Mesenchymal stem cell (in vitro differentiated cells and primary cell): ENCODE measurements at regions not wholly inside any gene's neighbourhood (a gene's known extent, or its start where the extent isn't known, plus 50 kb on each side); places are given as distances from the start of the nearest gene placed in this dataset.

ENCODE experiments used
- DNase-seq: peaks from one replicate; pipeline ENCODE4 v3.0.0-alpha.2; 2013
- H2AFZ ChIP-seq: one replicate; pipeline ENCODE4 v1.6.1; 2013; ENCODE audit warnings: low read depth, mild to moderate bottlenecking, control low read depth, inconsistent platforms, low read length, moderate library complexity
- H2AK5ac ChIP-seq: 2 replicates; pipeline ENCODE4 v1.6.1; 2013; ENCODE audit warnings: low read length, moderate library complexity, mild to moderate bottlenecking, inconsistent platforms; ENCODE audit not compliant: severe bottlenecking
- H2BK120ac ChIP-seq: one replicate; pipeline ENCODE4 v1.6.1; 2013; ENCODE audit warnings: low read depth, mild to moderate bottlenecking, inconsistent platforms, low read length, moderate library complexity
- H2BK12ac ChIP-seq, 2 experiments: one replicate each; pipeline ENCODE4 v1.6.1; 2013; ENCODE audit warnings: inconsistent platforms in 2 of 2, low read length in 2 of 2, mild to moderate bottlenecking in 2 of 2, moderate library complexity in 2 of 2, control low read depth in 1 of 2
- H2BK15ac ChIP-seq: one replicate; pipeline ENCODE4 v1.6.1; 2013; ENCODE audit warnings: mild to moderate bottlenecking, low read depth, inconsistent platforms; ENCODE audit not compliant: poor library complexity, severe bottlenecking
- H2BK5ac ChIP-seq: 2 replicates; pipeline ENCODE4 v1.6.1; 2013; ENCODE audit warnings: low read depth, mild to moderate bottlenecking, low read length, control low read depth, inconsistent platforms; ENCODE audit not compliant: poor library complexity, severe bottlenecking
- H3K14ac ChIP-seq, 2 experiments: one replicate each; pipeline ENCODE4 v1.6.1; 2013; ENCODE audit warnings: inconsistent platforms in 2 of 2, low read length in 2 of 2, control low read depth in 1 of 2, mild to moderate bottlenecking in 1 of 2, moderate library complexity in 1 of 2
- H3K18ac ChIP-seq, 2 experiments: one replicate each; pipeline ENCODE4 v1.6.1; 2013; ENCODE audit warnings: inconsistent platforms in 2 of 2, low read length in 2 of 2, control low read depth in 1 of 2, low read depth in 1 of 2, mild to moderate bottlenecking in 1 of 2
- H3K23ac ChIP-seq, 2 experiments: one replicate each; pipeline ENCODE4 v1.6.1; 2013; ENCODE audit warnings: inconsistent platforms in 2 of 2, low read length in 2 of 2, mild to moderate bottlenecking in 2 of 2, moderate library complexity in 2 of 2, control low read depth in 1 of 2
- H3K27ac ChIP-seq: 2 replicates; pipeline ENCODE4 v1.5.1; 2013; ENCODE audit warnings: mild to moderate bottlenecking, moderate library complexity, low read length, control low read depth, inconsistent platforms; ENCODE audit not compliant: poor library complexity, severe bottlenecking
- H3K27me3 ChIP-seq, 2 experiments: 2 replicates each; pipeline versions ENCODE4 v1.6.1 to v1.7.0; 2013; ENCODE audit warnings: low read length in 2 of 2, mild to moderate bottlenecking in 2 of 2, moderate library complexity in 2 of 2, control low read depth in 1 of 2, inconsistent platforms in 1 of 2; ENCODE audit not compliant: control insufficient read depth in 1 of 2, insufficient read depth in 1 of 2
- H3K36me3 ChIP-seq, 2 experiments: 2 replicates each; pipeline versions ENCODE4 v1.6.1 to v1.7.0; 2013; ENCODE audit warnings: low read length in 2 of 2, control low read depth in 1 of 2, inconsistent platforms in 1 of 2, low read depth in 1 of 2, mild to moderate bottlenecking in 1 of 2; ENCODE audit not compliant: insufficient read depth in 2 of 2, control insufficient read depth in 1 of 2
- H3K4ac ChIP-seq, 2 experiments: one replicate each; pipeline ENCODE4 v1.6.1; 2013; ENCODE audit warnings: inconsistent platforms in 2 of 2, low read length in 2 of 2, mild to moderate bottlenecking in 2 of 2, moderate library complexity in 2 of 2, control low read depth in 1 of 2, low read depth in 1 of 2
- H3K4me1 ChIP-seq: 2 replicates; pipeline ENCODE4 v1.6.1; 2013; ENCODE audit warnings: low read depth, low read length, control low read depth; ENCODE audit not compliant: control insufficient read depth, insufficient read depth
- H3K4me2 ChIP-seq: 2 replicates; pipeline ENCODE4 v1.6.1; 2013; ENCODE audit warnings: low read length, mild to moderate bottlenecking, inconsistent platforms; ENCODE audit not compliant: poor library complexity, severe bottlenecking
- H3K4me3 ChIP-seq, 2 experiments: 2 replicates each; pipeline versions ENCODE4 v1.5.1 to v1.7.0; 2013; ENCODE audit warnings: low read length in 2 of 2, mild to moderate bottlenecking in 2 of 2, control low read depth in 1 of 2, low read depth in 1 of 2; ENCODE audit not compliant: insufficient read depth in 1 of 2
- H3K79me1 ChIP-seq: replicated peaks from 2 replicates; pipeline ENCODE4 v1.6.1; 2013; ENCODE audit warnings: mild to moderate bottlenecking, control low read depth, low read length, inconsistent platforms; ENCODE audit not compliant: poor library complexity, severe bottlenecking
- H3K9ac ChIP-seq: 2 replicates; pipeline ENCODE4 v1.7.0; 2013; ENCODE audit warnings: mild to moderate bottlenecking, low read length, moderate library complexity
- H3K9me3 ChIP-seq: 2 replicates; pipeline ENCODE4 v1.7.0; 2013; ENCODE audit warnings: mild to moderate bottlenecking, low read length; ENCODE audit not compliant: control insufficient read depth
- H4K8ac ChIP-seq: one replicate; pipeline ENCODE4 v1.6.1; 2013; ENCODE audit warnings: inconsistent platforms, mild to moderate bottlenecking, low read length, moderate library complexity
- H4K91ac ChIP-seq: one replicate; pipeline ENCODE4 v1.6.1; 2013; ENCODE audit warnings: mild to moderate bottlenecking, low read length, inconsistent platforms
- WGBS: methylation state at CpG from one replicate; pipeline ENCODE4 v1.1.7; 2013; ENCODE audit warnings: mixed read lengths; 5-methylcytosine and 5-hydroxymethylcytosine counted together

- H3K14ac ChIP-seq, result no peak overlapping the region
Observed at GRCh38 chr20:17807651-17808050, 107.9 kb downstream of the BANF2 start.

DNA sequence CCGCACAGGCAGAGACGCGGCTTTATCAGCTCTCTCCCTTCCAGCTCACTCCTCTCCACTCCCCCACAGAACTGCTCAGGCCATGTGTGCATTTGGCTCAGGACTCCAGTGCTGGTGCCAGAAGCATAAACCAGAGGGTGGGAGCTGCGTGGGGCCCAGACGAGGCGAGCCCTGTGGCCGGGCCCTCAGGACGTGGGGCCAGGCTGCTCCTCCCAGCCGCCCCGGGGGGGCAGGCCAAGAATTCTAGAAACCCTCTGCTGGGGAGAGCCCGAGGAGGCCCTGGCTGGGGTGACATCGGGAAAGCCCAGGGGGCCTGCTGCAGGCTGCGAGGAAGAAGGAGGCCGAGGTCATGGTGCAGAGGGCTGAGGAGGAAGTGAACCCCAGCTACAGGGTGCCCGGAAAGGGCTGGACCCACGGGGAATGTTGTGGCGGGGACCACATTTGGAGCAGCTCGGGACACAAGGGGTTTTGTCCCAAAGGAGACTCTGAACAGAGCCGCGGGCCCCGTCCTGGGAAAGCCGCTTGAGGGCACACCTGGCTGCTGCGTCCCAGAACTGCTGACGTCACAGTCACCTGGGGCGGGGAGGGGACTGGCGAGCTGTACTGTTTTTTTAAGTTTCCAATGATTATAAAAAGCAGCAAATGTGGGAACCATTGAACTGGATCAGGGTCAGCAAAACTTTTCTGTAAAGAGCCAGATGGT is 107.1 kb downstream of the BANF2 start:
- Histone ChIP-seq H2BK12ac (no peak overlapping the region), H4K91ac (peak overlapping the region; percentile 18), H3K9me3 (no peaks in the 10 kb centered on the region), H3K18ac (peak overlapping the region in 1 of 2 experiments; percentile 14), H3K23ac (no peak overlapping the region), H3K4me2 (no peak overlapping the region), H3K4me3 (peak overlapping the region in 1 of 2 experiments; percentile 60), H4K8ac (peak overlapping the region; percentile 35), H3K14ac (no peak overlapping the region), H3K36me3 (no peaks in the 10 kb centered on the region), H3K4ac (peak overlapping the region; percentile 24 to 26), H3K79me1 (no peaks in the 10 kb centered on the region), H2AFZ (no peak overlapping the region), H3K27me3 (no peaks in the 10 kb centered on the region), H2BK5ac (no peak overlapping the region), H3K27ac (no peak overlapping the region), H2AK5ac (no peak overlapping the region), H2BK120ac (peak overlapping the region; percentile 1), H2BK15ac (peak overlapping the region; percentile 84), H3K9ac (peak overlapping the region; percentile 90), H3K4me1 (peaks cover 17% of the 10 kb centered on the region)
- no peak for DNase-seq
- WGBS, result 76% methylated on average over 26 of the region's 26 CpGs

More at GRCh38 chr20:17807651-17808050, 107.9 kb downstream of the BANF2 start:
- no peaks in the 10 kb centered on the region for H3K27me3 ChIP-seq
- peak overlapping the region in 1 of 2 experiments; percentile 56 for H2BK12ac ChIP-seq
- H4K8ac ChIP-seq, result no peak overlapping the region
- H3K9me3 ChIP-seq, result no peaks in the 10 kb centered on the region
- peak overlapping the region in 1 of 2 experiments; percentile 42 for H3K4ac ChIP-seq
- H2AFZ ChIP-seq, result no peak overlapping the region
- no peak overlapping the region for H2BK15ac ChIP-seq
- H4K91ac ChIP-seq, result no peak overlapping the region
- H3K4me2 ChIP-seq, result no peak overlapping the region
- no peak overlapping the region for H2BK5ac ChIP-seq
- peak overlapping the region; percentile 90 for H3K9ac ChIP-seq
- no peak overlapping the region for H3K27ac ChIP-seq
- no peak overlapping the region for H2BK120ac ChIP-seq
- H3K23ac ChIP-seq, result no peak overlapping the region
- no peak overlapping the region for H3K4me3 ChIP-seq
- no peak overlapping the region for H3K18ac ChIP-seq
- no peaks in the 10 kb centered on the region for H3K36me3 ChIP-seq
- no peak overlapping the region for H2AK5ac ChIP-seq
- WGBS, result 88% methylated on average over 1 of the region's 2 CpGs
- H3K79me1 ChIP-seq, result no peaks in the 10 kb centered on the region
- peaks cover 17% of the 10 kb centered on the region for H3K4me1 ChIP-seq
- DNase-seq, result peak; percentile 28

DNA sequence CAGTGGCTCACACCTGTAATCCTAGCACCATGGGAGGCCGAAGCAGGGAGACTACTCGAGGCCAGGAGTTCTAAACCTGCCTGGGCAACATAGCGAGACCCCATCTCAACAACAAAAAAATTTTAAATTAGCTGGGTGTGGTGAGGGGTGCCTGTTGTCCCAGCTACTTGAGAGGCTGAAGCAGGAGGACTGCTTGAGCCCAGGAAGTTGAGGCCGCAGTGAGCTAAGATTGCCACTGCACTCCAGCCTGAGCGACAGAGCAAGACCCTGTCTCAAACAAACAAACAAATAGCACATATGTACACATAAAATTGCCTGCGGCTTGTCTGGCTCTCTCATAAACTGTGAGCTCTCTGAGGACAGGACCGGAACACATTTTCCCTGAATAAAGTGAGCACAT is 106.3 kb downstream of the BANF2 start:
- Histone ChIP-seq H3K4ac (no peak overlapping the region), H3K4me2 (no peak overlapping the region), H3K14ac (no peak overlapping the region), H2AFZ (no peak overlapping the region), H2BK15ac (no peak overlapping the region), H3K23ac (no peak overlapping the region), H4K8ac (no peak overlapping the region), H4K91ac (no peak overlapping the region), H3K18ac (no peak overlapping the region), H2BK12ac (peak overlapping the region in 1 of 2 experiments; percentile 72), H3K4me3 (peak overlapping the region in 1 of 2 experiments; percentile 60), H2AK5ac (no peak overlapping the region), H3K79me1 (no peaks in the 10 kb centered on the region), H3K27me3 (no peaks in the 10 kb centered on the region), H3K9ac (peak overlapping the region; percentile 90), H2BK5ac (no peak overlapping the region), H3K27ac (no peak overlapping the region), H2BK120ac (no peak overlapping the region), H3K36me3 (no peaks in the 10 kb centered on the region), H3K4me1 (peaks cover 17% of the 10 kb centered on the region), H3K9me3 (no peaks in the 10 kb centered on the region)
- no peak for DNase-seq
- WGBS, result over 99% methylated on average over 6 of the region's 7 CpGs

DNA sequence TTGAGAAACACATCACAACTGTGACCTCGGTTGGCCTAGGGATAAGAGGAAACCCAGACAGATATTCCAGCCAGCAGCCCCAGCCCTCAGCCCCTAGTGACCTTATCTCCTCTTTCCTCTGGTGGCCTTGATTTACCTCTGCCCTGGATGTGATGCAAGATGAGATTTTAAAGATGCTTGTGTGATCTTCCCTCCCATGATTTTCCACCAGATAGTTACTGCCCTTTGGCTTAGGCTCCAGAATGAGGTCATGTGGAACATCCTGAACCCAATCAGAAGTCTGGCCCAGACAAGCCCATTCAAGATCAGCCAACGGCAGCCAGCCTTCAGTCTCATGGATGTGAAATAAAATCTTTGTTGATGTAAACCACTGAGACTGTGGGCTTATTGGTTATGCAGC is 104.0 kb downstream of the BANF2 start:
- Histone ChIP-seq H3K4me2 (no peak overlapping the region), H3K4me1 (peaks cover 12% of the 10 kb centered on the region), H3K9ac (no peak overlapping the region), H2BK12ac (no peak overlapping the region), H3K79me1 (no peaks in the 10 kb centered on the region), H3K4ac (no peak overlapping the region), H3K23ac (no peak overlapping the region), H2BK5ac (no peak overlapping the region), H3K27me3 (no peaks in the 10 kb centered on the region), H4K8ac (no peak overlapping the region), H3K14ac (no peak overlapping the region), H2AFZ (no peak overlapping the region), H3K27ac (no peak overlapping the region), H2BK120ac (no peak overlapping the region), H2AK5ac (no peak overlapping the region), H4K91ac (no peak overlapping the region), H2BK15ac (no peak overlapping the region), H3K4me3 (no peak overlapping the region), H3K18ac (no peak overlapping the region), H3K9me3 (peaks cover 4% of the 10 kb centered on the region), H3K36me3 (no peaks in the 10 kb centered on the region)
- no peak for DNase-seq
- WGBS, result 90% methylated on average over 1 of the region's 2 CpGs
